ENCODE measurements at regions not wholly inside any gene's neighbourhood (a gene's known extent, or its start where the extent isn't known, plus 50 kb on each side); places are given as distances from the start of the nearest gene placed in this dataset.

GRCh38 chr1:29853716-29854330 lies 617.5 kb downstream of the PTPRU start:
- Histone ChIP-seq H3K4me1 (ENCODE audit: low read depth) (no peaks in the 10 kb centered on the region), H3K4me3 (no peak overlapping the region), H3K9me3 (no peaks in the 10 kb centered on the region), H3K36me3 (ENCODE audit: low read depth) (no peaks in the 10 kb centered on the region)
- intact Hi-C loops (cut with DNase I, micrococcal nuclease): no loop called here
- DNase-seq (no peak), ATAC-seq (no peak)
- TF ChIP-seq CTCF (IDR thresholded peaks at IDR 0.05): no peak

GRCh38 chr1:29852248-29852647 lies 615.9 kb downstream of the PTPRU start:
- ATAC-seq (no peak), DNase-seq (no peak)
- Histone ChIP-seq H3K9me3 (no peaks in the 10 kb centered on the region), H3K36me3 (ENCODE audit: low read depth) (no peaks in the 10 kb centered on the region), H3K4me1 (ENCODE audit: low read depth) (no peaks in the 10 kb centered on the region), H3K4me3 (no peak overlapping the region)
- intact Hi-C loops (cut with DNase I, micrococcal nuclease): no loop called here
- TF ChIP-seq CTCF (IDR thresholded peaks at IDR 0.05): no peak

- Histone ChIP-seq H3K4me3 (no peak overlapping the region), H3K4me1 (ENCODE audit: low read depth) (no peaks in the 10 kb centered on the region), H3K36me3 (ENCODE audit: low read depth) (no peaks in the 10 kb centered on the region), H3K9me3 (no peaks in the 10 kb centered on the region)
- DNase-seq: no peak
- ATAC-seq: no peak
- no peak for TF ChIP-seq CTCF (IDR thresholded peaks at IDR 0.05)
- intact Hi-C loops (cut with DNase I, micrococcal nuclease): no loop called here
Observed at GRCh38 chr1:29851691-29852090, 615.4 kb downstream of the PTPRU start.

GRCh38 chr1:29849991-29850757 lies 613.9 kb downstream of the PTPRU start:
- intact Hi-C loops (cut with DNase I, micrococcal nuclease): loop anchor here in 1 of 2 donors (10.0 kb wide), 1 partner anchor 615 kb away; the partner anchor contains the start of genes MECR and PTPRU
- Histone ChIP-seq H3K4me3 (no peak overlapping the region), H3K36me3 (ENCODE audit: low read depth) (no peaks in the 10 kb centered on the region), H3K9me3 (no peaks in the 10 kb centered on the region), H3K4me1 (ENCODE audit: low read depth) (no peaks in the 10 kb centered on the region)
- TF ChIP-seq CTCF (IDR thresholded peaks at IDR 0.05): no peak
- no peak for ATAC-seq
- DNase-seq: no peak

DNA sequence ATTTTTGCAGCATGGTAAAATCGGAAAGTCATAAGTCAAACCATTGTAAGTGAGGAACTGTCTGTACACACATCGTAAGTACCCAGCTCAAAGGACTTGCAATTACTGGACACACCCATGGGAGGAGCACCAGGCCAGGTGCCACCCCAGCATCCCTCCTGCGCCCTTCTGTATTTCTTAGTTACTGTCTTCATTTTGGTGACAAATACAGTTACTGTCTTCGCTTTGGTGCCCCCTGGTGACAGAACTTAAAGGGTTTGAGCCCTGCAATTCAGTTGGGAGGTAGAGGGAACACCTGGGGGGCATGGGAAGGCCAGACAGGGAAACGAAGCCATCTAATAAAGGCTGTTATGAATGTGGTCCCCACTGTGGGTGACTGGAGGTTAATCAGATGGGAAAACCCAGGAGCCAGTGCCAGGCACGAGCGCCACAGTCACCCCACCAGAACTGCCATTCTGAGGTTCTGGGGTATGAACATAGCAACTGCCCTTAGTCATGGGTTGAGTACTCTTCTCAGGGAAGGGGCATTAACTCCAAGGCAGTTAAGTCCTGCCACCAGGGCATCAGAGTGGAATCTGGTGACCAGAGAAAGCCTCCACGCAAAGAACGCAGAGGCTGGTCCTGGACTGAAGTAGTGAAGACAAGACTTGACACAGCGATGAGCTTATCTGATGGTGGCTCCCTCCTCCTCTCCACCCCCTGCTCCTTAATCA lies 612.9 kb downstream of the PTPRU start:
- ATAC-seq (peak; percentile 54), DNase-seq (peak in 2 of 3 donors; percentile 32 to 73)
- no peak overlapping the region for H3K4me3 ChIP-seq
- intact Hi-C loops (cut with DNase I, micrococcal nuclease): loop anchor here in 1 of 2 donors (10.0 kb wide), 1 partner anchor 614 kb away; the partner anchor contains the start of genes MECR and PTPRU
- no peaks in the 10 kb centered on the region for H3K4me1 ChIP-seq (ENCODE audit: low read depth)
- H3K36me3 ChIP-seq (ENCODE audit: low read depth): no peaks in the 10 kb centered on the region
- peak; percentile 19 for TF ChIP-seq CTCF (IDR thresholded peaks at IDR 0.05)
- H3K9me3 ChIP-seq: no peaks in the 10 kb centered on the region

Measured in mucosa of descending colon (tissue), 3 donors.